Left kidney (tissue), 1 donor: ENCODE measurements at regions not wholly inside any gene's neighbourhood (a gene's known extent, or its start where the extent isn't known, plus 50 kb on each side); places are given as distances from the start of the nearest gene placed in this dataset.

Experiments
- DNase-seq: peaks from one replicate; pipeline ENCODE4 v3.0.0-alpha.2; 2013

GRCh38 chr14:51547701-51548100, 104.0 kb upstream of the FRMD6 start:
- DNase-seq: no peak

GRCh38 chr14:51548187-51548586, 103.5 kb upstream of the FRMD6 start:
- no peak for DNase-seq

DNA sequence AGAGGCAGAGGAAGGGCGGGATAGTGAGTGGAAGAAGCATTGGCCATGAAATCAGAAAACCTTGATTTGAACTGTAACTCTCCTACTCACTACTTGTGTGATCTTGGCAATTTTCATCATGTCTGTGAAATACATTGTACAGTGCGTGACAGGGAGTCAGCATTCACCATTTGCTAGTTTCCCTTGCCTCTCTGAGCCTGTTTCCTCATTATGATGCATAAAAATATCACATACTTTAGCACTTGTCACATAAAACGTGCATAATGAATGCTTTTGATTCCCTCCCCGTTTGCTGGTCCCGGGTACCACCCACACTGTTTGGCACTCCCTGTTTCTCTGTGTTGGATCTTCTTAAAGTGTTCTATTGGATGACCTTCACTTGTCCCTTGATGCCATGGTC, 101.1 kb upstream of the FRMD6 start:
- no peak for DNase-seq

DNA sequence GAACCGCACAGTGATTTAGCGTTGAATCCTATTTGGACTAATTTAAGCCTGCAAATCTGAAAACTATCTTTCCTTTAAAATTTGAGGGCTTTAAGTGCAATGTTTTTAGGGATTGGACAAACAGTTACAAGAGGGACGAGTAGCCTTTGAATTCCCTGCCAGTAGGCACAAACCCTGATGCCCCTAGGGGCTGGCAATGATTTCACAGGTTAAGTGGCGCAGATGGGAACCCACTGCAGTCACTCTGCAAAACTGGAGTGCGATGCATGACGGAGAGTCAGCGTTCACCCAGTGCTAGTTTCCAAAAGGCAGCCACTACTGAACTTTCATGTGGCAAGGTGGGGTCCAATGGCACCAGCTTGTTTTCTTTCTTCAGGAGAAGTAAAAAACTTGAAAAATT, 99.4 kb upstream of the FRMD6 start:
- DNase-seq: no peak

GRCh38 chr14:51552768-51553404, 98.8 kb upstream of the FRMD6 start:
- no peak for DNase-seq

DNA sequence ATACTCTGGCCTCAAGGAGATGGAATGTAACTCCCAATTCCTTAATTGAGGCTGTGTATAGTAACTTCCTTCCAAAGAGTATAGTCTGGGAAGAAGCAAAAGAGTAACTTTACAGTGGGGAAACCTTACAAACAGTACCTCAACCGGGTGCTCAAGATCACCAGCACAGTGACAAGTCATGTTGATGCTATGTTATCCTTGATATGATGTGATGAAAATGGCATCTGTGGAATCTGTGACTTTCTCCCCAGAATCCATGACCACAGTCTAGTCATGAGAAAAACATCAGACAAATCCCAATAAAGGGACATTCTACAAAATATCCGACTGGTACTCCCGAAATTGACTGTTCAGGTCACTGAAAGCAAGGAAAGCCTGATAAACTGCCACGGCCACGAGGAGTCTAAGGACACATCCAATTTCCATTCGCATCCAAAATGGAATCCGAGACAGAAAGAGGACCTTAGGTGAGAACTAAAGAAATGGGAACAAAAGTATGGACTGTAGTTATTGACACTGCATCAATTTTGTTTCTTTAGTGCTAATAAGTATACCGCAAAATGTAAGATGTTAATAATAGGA, 97.3 kb upstream of the FRMD6 start:
- no peak for DNase-seq

DNA sequence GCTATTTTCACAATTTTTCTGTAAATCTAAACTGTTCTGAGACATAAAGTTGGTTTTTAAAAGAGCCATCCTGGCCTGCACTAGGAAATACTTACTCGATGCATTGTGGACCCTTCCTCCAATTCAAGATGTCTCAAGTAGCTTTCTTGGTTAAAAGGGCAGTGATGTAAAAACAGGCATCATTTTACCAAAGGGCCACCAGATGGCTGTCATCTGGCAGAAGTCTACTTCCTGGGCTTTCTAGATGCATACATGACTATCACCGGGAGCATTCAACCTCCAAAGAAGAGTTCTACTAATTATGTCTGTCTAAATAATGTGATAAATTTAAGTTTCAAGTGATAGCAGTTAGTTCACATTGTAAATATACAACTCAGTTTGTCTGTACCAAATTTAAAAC, 96.8 kb upstream of the FRMD6 start:
- no peak for DNase-seq

- DNase-seq: no peak
Observed at GRCh38 chr14:51561141-51561540, 90.6 kb upstream of the FRMD6 start.

DNA sequence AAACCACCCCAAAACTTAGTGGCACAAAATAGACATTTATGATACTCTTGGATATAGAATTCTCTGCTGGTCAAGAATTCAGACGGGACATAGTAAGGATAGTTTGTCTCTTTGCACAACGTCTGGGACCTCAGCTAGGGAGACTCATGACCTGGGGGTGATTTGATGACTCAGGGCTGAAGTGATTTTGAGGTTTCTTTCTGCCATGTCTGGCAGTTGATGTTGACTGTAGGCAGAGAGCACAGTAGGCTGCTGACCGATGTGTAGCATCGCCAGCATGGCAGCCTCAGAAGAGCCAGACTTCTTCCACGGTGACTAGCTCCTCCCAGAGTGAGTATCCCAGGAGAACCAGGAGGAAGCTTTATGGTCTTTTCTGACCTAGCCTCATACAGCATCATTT, 88.9 kb upstream of the FRMD6 start:
- no peak for DNase-seq

DNA sequence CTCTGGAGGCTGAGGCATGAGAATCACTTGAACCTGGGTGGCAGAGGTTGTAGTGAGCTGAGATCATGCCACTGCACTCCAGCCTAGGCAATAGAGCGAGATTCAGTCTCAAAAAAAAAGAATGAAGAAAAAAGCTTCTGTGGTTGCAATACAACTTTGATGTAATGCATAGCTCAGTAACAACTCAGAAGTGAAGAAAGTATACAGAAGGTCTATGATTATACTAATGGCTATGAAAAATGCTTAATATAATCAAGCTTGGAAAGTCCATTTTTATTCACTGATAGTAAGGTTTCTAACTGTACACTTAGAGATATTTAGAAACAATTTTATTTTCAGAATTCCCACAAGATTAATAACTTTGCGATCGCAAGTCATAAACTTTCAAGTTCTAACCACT, 88.2 kb upstream of the FRMD6 start:
- DNase-seq: no peak

DNA sequence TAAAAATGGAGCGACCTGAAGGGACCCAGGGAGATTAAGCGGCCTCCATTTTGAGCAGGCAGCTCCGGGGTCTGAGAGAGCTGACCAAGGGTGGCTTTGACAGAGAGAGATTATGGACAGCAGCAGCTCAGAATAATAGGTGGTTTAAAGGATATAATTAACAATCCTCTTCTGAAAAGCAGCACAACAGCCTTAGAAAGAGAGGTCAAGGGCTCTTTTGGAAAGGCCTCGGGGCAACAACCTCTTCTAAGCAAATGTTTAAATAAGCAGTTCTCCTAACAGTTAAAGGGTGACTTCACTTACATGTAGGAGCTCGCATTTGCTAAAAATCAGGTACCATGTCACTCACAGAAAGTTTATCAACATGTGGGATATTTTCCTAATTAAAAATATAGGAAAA, 87.2 kb upstream of the FRMD6 start:
- no peak for DNase-seq

- no peak for DNase-seq
Observed at GRCh38 chr14:51564986-51565604, 86.6 kb upstream of the FRMD6 start.

GRCh38 chr14:51566831-51567582, 84.7 kb upstream of the FRMD6 start:
- no peak for DNase-seq

DNA sequence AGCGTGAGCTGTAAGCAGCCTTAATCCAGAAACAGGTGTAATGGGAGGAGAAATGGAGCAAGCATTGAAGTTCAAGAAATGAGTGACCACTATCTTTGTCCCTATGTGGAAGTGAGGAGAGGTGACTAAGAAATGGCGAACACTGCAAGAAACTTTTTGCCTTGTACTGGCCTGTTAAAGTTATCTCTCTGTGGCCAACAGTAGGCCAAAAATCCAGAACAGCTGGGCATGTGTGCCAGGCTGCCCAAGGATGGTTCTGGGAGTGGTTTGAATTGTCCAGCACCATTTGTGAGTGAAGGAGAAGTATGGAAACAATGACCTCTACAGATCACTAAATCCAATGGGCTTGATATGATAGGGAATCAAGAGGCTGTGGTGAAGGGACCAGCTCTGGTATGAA, 83.3 kb upstream of the FRMD6 start:
- no peak for DNase-seq

DNA sequence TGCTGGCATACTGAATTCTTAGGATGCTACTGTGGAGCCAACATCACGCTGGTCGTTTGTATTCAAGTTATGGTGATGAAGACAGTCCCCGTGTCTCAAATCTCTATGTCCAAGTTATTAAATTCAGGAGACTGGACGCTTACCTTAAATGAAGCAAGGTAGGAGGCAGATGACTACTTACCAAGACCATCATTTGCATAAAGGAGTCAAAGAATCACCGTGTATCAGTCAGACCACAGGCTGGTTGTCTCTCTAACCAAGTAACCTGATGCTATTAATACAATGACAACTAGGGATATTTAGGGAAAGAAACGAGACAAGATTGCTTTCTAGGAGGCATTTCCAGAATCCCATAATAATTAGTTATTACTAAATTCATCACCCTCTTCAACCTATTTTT, 78.1 kb upstream of the FRMD6 start:
- DNase-seq: no peak

- DNase-seq: no peak
Observed at GRCh38 chr14:51574009-51574408, 77.7 kb upstream of the FRMD6 start.

DNA sequence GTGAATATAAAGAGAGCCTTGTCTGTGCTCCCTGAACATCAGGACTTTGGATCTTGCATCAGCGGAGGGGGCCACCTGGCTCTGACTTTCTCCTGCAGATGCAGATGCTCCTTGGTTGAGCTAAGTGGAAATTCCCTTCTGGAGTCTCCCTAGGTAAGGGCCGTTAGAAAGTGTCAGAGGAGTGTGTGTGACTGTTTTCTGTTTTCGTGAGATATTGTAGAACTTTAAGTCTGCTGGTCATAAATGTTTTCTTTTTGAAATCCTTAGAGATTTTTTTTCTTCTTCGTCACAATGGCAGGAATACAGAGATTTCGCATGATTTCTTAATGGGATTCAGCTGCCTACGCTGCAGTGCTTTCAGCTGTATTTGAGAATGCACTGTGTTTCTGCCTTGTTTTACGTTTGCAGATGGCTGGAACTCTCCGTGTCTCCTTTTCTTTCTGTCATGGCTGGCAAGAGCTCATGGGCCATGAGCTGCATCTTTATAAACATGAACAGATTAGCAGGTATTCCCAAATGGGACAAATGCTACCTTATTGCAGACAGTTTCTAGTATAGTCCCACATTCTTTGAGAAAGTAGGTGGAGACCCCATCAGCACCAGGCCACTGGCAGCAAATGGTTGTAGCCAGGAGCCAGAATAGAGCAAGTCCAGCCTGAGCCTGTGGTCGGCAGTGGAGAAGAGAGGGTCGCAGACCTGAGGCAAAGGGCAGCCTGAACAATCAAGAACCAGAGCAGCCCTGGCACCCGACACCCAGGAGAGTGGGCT, 76.2 kb upstream of the FRMD6 start:
- DNase-seq: no peak

DNA sequence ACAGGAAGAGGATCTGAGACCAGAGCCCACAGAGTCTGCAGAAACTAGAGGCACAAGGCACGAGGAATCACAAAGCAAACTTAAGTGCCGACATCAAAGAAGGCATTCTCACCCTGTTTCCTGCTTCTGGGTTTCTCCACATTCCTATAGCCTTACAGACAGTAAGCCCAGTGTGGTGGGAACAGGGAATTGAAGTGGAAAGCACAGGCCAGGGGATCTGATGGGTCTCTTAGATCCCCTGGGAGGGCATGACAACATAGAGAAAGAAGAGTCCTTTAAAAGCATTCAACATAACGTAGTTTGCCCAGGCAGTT, 75.6 kb upstream of the FRMD6 start:
- no peak for DNase-seq

- DNase-seq: no peak
Observed at GRCh38 chr14:51576879-51577278, 74.8 kb upstream of the FRMD6 start.

DNA sequence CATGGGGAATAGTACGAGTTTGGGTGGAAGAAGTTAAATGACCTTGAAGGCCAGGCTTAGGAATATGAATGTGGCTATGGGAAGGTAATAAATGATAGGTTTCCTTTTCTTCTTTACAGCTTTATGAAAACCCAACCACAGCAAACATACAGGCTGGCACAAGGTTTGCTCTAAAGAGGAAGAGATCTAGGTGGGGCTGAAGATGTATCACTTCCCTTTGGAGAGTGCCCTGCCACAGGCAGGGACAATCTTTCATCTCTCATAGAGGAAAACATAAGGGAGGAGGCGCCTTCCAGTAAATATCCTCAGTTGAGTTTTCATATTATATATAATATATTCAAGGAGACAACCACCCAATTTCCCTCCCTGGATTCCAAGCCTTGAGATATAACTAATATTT, 72.9 kb upstream of the FRMD6 start:
- DNase-seq: no peak

- DNase-seq: no peak
Observed at GRCh38 chr14:51581017-51581881, 70.5 kb upstream of the FRMD6 start.

DNA sequence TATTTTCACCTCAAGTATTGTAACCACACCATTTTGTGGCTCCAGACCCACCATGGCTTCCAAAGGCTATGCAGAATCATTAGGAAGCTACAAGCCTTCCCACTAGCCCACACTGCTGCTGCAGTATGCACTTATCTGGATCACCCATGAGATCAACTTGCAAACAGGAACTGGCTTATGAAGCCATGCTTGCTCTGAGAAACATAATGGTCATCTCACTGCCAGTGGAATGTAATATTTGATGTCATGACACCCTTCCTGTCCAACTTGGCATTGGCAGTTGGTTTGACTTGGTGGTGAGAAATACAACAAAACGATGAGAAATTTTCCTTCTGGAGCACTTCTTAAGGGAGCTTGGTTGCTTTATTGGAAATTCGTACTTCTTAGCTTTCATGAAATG, 69.3 kb upstream of the FRMD6 start:
- no peak for DNase-seq
